NCI-H69 (cell line): ENCODE measurements at regions not wholly inside any gene's neighbourhood (a gene's known extent, or its start where the extent isn't known, plus 50 kb on each side); places are given as distances from the start of the nearest gene placed in this dataset.
"Not testable (repeated sequence)": the region's sequence is repeated elsewhere in the genome, so short reads cannot be mapped to it uniquely, and the experiment has no call there.

Source experiments
- DNase-seq: peaks from one replicate; lab custom pipeline; 2025; lab: John Stamatoyannopoulos, UW

- no peak for DNase-seq
Measured at GRCh38 chr3:56955492-56956111, 104.9 kb upstream of the SPATA12 start.

GRCh38 chr3:56954125-56954524, 106.3 kb upstream of the SPATA12 start:
- no peak for DNase-seq

GRCh38 chr3:56952846-56953245, 107.6 kb upstream of the SPATA12 start:
- no peak for DNase-seq

- no peak for DNase-seq
Measured at GRCh38 chr3:56952061-56952460, 108.4 kb upstream of the SPATA12 start.

DNA sequence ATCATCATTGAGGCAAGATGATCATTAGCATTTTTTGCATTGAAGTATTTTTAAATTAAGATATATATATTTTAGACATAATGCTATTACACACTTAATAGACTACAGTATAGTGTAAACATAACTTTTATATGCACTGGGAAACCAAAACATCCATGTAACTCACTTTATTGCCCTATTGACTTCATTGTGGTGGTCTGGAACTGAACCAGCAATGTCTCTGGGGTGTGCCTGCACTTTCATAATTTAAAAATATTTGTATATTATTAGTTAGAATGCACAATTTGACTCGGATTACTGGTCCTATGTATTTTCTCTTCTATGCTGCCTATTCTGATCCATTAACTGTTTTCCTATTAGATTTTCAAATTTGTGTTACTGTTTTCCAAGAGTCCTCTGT, 109.1 kb upstream of the SPATA12 start:
- DNase-seq, result no peak

DNA sequence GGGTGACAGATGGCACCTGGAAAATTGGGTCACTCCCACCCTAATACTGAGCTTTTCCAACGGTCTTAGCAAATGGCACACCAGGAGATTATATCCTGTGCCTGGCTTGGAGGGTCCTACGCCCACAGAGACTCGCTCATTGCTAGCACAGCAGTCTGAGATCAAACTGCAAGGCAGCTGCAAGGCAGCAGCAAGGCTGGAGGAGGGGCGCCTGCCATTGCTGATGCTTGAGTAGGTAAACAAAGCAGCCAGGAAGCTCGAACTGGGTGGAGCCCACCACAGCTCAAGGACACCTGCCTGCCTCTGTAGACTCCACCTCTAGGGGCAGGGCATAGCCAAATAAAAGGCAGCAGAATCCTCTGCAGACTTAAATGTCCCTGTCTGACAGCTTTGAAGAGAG, 115.1 kb upstream of the SPATA12 start:
- not testable (repeated sequence) for DNase-seq

GRCh38 chr3:56942523-56942922, 117.9 kb upstream of the SPATA12 start:
- no peak for DNase-seq

DNA sequence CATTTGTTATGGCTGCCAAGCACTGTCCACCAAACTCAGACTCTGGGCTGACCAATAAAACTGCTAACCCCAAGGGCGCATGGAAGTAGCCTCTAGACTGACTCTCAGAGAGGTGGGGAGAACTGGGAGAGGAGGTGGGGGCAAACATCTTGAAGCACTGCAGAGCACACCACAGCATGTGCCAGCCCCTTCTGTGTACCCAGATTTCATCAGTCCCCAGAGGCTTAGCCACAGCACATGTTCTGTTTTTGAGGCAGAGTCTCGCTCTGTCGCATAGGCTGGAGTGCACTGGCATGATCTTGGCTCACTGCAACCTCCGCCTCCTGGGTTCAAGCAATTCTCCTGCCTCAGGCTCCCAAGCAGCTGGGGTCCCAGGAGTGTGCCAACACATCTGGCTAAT, 119.5 kb upstream of the SPATA12 start:
- no peak for DNase-seq

- no peak for DNase-seq
Measured at GRCh38 chr3:56940321-56940720, 120.1 kb upstream of the SPATA12 start.

DNA sequence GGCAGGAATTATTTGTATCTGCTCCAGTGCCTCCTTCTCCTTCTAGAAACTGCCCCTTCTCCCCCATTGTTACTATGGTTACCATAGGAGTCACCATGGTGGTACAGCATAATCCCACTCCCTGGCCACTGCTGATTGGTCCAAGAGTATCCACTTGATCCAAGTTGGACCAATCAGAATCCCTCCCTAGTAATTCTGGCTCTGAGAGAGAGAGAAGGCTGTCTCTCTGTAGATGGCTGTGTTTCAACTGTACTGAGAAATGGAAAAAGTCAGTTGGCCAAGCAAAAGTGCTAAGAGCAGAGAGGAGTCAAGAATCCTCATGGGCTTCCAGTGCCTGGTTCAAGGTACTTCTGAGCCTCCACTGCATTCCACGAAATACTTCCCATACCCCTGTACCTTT, 120.6 kb upstream of the SPATA12 start:
- no peak for DNase-seq

DNA sequence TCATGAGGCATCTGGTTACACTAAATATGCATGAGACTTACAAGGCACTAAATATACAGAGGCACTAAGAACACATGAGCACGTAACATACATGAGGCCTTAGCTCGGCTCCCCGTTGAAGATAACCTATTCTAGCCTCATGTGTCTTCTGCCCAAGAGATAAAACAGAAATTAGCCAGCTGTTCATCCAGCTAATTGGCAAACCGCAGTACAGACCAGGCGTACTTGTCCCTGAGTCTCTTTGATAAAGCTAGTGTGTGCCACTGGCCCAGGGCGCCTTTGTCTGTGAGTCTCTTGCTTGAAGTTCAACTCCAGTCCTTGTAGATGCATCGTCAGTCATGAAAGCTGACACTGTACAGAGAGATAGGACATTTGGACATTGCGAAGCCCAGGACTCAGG, 121.9 kb upstream of the SPATA12 start:
- DNase-seq, result no peak

DNA sequence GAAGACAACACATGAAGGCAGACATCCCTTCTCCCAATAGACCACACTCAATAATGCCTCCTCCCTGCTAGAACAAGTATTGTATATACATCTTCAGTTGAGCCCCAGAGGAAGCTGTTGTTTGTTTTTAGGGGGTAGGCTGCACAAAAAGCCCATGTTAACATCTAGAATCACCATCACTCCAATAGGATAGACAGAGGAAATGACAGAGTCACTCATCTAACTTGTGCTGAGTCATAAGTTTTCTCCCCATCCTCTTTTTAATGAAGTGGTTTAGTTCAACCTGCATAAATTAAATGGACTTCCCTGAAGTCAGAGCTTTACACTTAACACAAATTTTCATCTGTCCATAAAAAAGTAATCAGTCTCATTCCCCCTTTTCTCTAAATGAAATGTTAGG, 122.9 kb upstream of the SPATA12 start:
- DNase-seq, result no peak

- no peak for DNase-seq
Measured at GRCh38 chr3:56935811-56936210, 124.7 kb upstream of the SPATA12 start.

GRCh38 chr3:56934481-56934880, 126.0 kb upstream of the SPATA12 start:
- DNase-seq, result not testable (repeated sequence)

DNA sequence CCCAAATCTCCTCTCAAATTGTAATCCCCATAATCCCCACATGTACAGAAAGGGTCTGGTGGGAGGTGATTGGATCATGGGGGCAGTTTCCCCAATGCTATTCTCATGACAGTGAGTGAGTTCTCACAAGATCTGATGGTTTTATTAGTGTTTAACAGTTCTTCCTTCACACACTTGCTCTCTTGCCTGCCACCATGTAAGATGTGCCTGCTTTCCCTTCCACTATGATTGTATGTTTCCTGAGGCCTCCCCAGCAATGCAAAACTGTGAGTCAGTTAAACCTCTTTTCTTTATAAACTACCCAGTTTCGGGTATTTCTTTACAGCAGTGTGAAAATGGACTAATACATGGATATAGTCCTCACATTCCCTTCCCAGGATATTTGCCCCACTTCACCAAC, 126.7 kb upstream of the SPATA12 start:
- no peak for DNase-seq

GRCh38 chr3:56932866-56933265, 127.6 kb upstream of the SPATA12 start:
- no peak for DNase-seq

GRCh38 chr3:56931836-56932235, 128.6 kb upstream of the SPATA12 start:
- DNase-seq, result no peak

DNA sequence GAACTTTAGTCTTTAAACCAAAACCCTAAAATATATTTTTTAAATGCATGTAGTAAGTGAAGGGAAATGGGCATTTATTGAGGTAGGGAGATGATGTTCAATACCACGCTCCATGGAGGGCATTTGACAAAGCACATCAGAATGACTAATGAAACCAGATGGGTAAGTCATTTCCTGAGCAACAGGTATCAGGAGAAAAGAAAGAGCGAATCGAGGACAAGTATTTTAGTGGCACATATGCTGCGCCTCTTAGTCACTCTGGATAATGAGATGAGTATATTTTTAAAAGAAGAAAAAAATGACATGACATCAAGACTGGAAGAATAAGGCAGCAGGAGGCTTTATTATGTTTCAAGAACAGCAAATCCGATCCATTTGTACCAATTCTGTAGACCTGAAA, 129.0 kb upstream of the ARHGEF3 start:
- no peak for DNase-seq

DNA sequence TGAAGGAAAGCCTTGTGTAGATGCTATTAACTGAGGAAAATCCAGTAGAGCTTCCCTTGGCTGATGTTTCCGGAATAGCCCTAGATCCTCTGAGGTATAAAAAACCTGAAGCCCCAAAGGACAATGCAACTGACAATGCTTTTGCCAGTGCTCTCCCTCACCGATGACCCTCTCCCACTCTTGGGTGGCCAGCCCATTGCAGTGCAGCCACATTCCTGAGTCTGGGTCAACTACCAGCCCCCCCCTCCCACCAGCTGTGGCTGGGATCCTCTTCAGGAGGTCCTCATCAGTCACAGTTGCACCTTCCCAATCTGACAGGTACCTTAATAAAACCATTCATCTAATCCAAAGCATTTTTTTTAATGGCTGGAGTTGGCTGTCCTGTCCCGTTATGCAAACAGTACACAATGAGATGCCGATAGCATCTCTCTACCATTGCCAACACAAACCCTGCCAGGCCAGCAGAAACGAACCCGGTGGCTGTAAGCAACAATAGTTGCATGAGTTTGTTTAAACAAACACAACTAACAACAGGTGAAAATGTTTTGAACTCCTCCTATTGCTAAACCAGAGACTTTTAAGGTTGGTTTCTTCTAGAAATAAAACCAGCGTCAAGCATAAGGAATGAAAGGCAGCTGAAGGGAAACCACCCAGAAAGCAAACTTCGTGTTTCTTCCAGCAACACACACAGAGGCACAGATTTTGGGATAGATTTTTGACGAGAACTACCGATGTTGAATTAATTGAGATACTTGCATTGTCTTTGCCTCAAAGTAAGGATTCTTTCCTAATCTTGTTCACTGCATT, 128.3 kb upstream of the ARHGEF3 start:
- no peak for DNase-seq

GRCh38 chr3:56928379-56929068, 126.8 kb upstream of the ARHGEF3 start:
- DNase-seq, result no peak

DNA sequence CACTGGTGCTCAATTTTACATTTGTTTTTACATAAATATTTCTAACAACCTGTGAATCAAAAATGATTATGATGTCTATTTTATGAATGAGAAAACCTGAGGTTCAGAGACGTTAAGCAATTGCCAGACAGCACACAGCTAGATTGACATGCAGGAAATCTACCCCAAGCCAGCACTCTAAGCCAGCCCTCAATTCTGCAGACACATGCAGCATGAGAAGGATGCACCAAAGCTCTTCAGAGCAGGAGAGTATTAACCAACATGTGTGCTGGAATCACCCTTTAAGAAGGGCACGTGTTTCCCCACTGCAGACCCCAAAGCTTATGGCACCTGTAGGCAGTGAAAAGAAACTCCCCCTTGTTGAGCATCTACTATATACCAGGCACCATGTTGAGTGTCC, 126.1 kb upstream of the ARHGEF3 start:
- DNase-seq, result no peak

DNA sequence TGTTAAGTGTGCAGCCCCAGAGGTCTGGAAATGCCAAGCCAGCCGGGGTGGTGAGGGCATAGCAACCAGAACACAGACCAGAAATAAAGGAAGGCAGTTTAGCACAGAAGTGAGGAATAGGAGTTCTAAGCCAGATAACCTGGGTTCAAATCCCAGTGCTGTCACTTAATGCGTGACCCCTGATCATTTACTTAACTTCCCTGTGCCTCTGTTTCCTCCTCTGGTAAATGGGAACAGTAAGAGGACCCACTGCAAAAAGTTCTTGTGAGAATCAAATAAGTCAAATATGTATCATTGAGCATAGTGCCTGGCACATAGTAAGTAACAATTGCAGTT, 125.2 kb upstream of the ARHGEF3 start:
- DNase-seq, result no peak

- no peak for DNase-seq
Measured at GRCh38 chr3:56926243-56926946, 124.6 kb upstream of the ARHGEF3 start.
